DND-41 (cell line): ENCODE measurements at regions not wholly inside any gene's neighbourhood (a gene's known extent, or its start where the extent isn't known, plus 50 kb on each side); places are given as distances from the start of the nearest gene placed in this dataset.

Source experiments
- ATAC-seq: fragments of 200-7000 bp; cut with Tn5 transposase; 3 replicates; pipeline ENCODE4 v1.9.1; 2021; ENCODE audit warnings: low read depth; ENCODE audit not compliant: insufficient read depth
- DNase-seq: peaks from one replicate; pipeline ENCODE4 v3.0.0-alpha.2; 2020
- H2AFZ ChIP-seq: 2 replicates; pipeline ENCODE4 v1.6.0; 2012; ENCODE audit warnings: low read depth, low read length
- H3K27ac ChIP-seq: 2 replicates; pipeline ENCODE4 v1.5.1; 2012; ENCODE audit warnings: low read length, inconsistent platforms
- H3K27me3 ChIP-seq: fragments of 200-600 bp; sonication (generic); 2 replicates; pipeline ENCODE4 v1.6.0; 2012; ENCODE audit warnings: low read length, mild to moderate bottlenecking, inconsistent platforms; ENCODE audit not compliant: insufficient read depth, poor library complexity
- H3K36me3 ChIP-seq: 2 replicates; pipeline ENCODE4 v1.5.1; 2012; ENCODE audit warnings: low read length, inconsistent platforms; ENCODE audit not compliant: insufficient read depth
- H3K4me1 ChIP-seq: 2 replicates; pipeline ENCODE4 v1.5.1; 2012; ENCODE audit warnings: mild to moderate bottlenecking, low read length; ENCODE audit not compliant: insufficient read depth
- H3K4me2 ChIP-seq: 2 replicates; pipeline ENCODE4 v1.6.0; 2012; ENCODE audit warnings: mild to moderate bottlenecking, moderate library complexity, low read length, inconsistent platforms; ENCODE audit not compliant: insufficient read depth
- H3K4me3 ChIP-seq, 2 experiments: fragments of 200-600 bp in 1 of 2; shearing (Covaris generic) in 1 of 2; 2 replicates each; pipeline ENCODE4 v1.5.1; 2012 to 2016; ENCODE audit warnings: inconsistent platforms in 2 of 2, low read length in 2 of 2, mild to moderate bottlenecking in 2 of 2, low read depth in 1 of 2, moderate library complexity in 1 of 2
- H3K79me2 ChIP-seq: 2 replicates; pipeline ENCODE4 v1.6.0; 2012; ENCODE audit warnings: low read length, inconsistent platforms; ENCODE audit not compliant: insufficient read depth
- H3K9ac ChIP-seq: 2 replicates; pipeline ENCODE4 v1.6.0; 2012; ENCODE audit warnings: low read depth, mild to moderate bottlenecking, inconsistent platforms, low read length, moderate library complexity
- H3K9me3 ChIP-seq: 2 replicates; pipeline ENCODE4 v1.5.1; 2012; ENCODE audit warnings: low read length, moderate library complexity, mild to moderate bottlenecking, inconsistent platforms; ENCODE audit not compliant: insufficient read depth, severe bottlenecking
- H4K20me1 ChIP-seq: 2 replicates; pipeline ENCODE4 v1.6.0; 2012; ENCODE audit warnings: low read length; ENCODE audit not compliant: insufficient read depth
- EZH2 ChIP-seq: IDR thresholded peaks from 3 replicates; pipeline ENCODE4 v1.6.1; 2012; ENCODE audit warnings: borderline replicate concordance, low read depth, mild to moderate bottlenecking, moderate library complexity, low read length, inconsistent platforms; ENCODE audit not compliant: severe bottlenecking
- TF ChIP-seq, protein P1 (sequence below): IDR thresholded peaks from 2 replicates; pipeline ENCODE4 v1.5.1; 2012; ENCODE audit warnings: borderline replicate concordance, low read length, moderate library complexity, mild to moderate bottlenecking; ENCODE audit not compliant: poor library complexity, severe bottlenecking; ENCODE audit errors: extremely low read depth

DNA sequence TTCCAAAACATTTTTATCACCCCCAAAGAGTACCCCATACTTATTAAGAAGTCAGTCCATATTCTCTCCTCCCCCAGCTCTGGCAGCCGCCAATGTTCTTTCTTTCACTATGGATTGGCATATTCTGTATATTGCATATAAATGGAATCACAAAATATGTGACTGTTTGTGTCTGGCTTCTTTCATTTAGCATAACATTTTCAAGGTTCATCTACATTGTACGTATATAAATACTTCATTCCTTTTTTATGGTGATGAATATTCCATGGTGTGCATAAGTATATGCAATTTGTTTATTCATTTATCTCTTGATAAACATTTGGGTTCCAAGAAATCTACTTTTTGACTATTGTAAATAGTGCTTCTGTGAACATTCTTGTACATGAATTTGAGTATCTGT, 653.1 kb downstream of the XPNPEP1 start:
- no peaks in the 10 kb centered on the region for H3K27me3 ChIP-seq
- no peaks in the 10 kb centered on the region for H4K20me1 ChIP-seq
- H3K36me3 ChIP-seq: no peaks in the 10 kb centered on the region
- H3K9me3 ChIP-seq: no peaks in the 10 kb centered on the region
- H3K9ac ChIP-seq: no peak overlapping the region
- no peak overlapping the region for H3K4me3 ChIP-seq
- H3K4me1 ChIP-seq: no peaks in the 10 kb centered on the region
- no peak overlapping the region for H2AFZ ChIP-seq
- DNase-seq (no peak), ATAC-seq (no peak)
- H3K79me2 ChIP-seq: no peaks in the 10 kb centered on the region
- TF ChIP-seq, protein P1, sequence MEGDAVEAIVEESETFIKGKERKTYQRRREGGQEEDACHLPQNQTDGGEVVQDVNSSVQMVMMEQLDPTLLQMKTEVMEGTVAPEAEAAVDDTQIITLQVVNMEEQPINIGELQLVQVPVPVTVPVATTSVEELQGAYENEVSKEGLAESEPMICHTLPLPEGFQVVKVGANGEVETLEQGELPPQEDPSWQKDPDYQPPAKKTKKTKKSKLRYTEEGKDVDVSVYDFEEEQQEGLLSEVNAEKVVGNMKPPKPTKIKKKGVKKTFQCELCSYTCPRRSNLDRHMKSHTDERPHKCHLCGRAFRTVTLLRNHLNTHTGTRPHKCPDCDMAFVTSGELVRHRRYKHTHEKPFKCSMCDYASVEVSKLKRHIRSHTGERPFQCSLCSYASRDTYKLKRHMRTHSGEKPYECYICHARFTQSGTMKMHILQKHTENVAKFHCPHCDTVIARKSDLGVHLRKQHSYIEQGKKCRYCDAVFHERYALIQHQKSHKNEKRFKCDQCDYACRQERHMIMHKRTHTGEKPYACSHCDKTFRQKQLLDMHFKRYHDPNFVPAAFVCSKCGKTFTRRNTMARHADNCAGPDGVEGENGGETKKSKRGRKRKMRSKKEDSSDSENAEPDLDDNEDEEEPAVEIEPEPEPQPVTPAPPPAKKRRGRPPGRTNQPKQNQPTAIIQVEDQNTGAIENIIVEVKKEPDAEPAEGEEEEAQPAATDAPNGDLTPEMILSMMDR: no peak
- no peak for TF ChIP-seq EZH2
- no peak overlapping the region for H3K27ac ChIP-seq
- no peak overlapping the region for H3K4me2 ChIP-seq

DNA sequence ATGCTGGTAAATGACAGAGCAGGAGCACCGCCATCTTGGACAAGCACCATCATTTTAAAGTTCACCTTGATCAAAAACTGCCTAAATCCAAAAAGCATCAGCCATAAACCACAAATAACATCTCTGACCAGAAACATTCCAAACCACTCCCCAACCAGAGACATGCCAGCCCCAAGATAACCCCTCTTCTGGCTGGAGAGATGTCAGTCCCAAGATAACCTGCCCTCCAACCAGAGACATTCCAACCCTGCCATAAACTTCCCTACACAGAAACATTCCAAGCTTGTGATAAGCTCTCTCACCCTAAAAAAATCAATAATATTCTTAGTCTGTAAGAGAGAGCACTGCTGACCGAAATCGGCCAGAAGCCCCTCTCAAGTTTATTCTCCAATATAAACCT, 659.3 kb downstream of the XPNPEP1 start:
- Histone ChIP-seq H3K4me3 (no peak overlapping the region), H3K36me3 (no peaks in the 10 kb centered on the region), H3K27me3 (no peaks in the 10 kb centered on the region), H3K4me1 (no peaks in the 10 kb centered on the region), H3K9ac (no peak overlapping the region), H3K4me2 (no peak overlapping the region), H3K9me3 (no peaks in the 10 kb centered on the region), H2AFZ (no peak overlapping the region), H4K20me1 (no peaks in the 10 kb centered on the region), H3K79me2 (no peaks in the 10 kb centered on the region), H3K27ac (no peak overlapping the region)
- ATAC-seq: no peak
- TF ChIP-seq, protein P1: no peak
- DNase-seq: no peak

DNA sequence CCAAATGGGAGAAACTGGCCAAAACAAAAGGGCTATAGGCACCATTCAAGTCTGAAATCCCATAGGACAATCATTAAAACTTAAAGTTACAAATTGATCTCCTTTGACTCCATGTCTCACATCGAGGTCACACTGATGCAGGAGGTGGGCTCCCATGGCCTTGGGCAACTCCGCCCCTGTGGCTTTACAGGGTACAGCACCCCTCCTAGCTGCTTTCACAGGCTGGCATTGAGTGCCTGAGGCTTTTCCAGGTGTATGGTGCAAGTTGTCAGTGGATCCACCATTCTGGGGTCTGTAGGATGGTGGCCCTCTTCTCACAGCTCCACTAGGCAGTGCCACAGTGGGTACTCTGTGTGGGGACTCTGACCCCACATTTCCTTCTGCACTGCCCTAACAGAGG, 662.1 kb downstream of the XPNPEP1 start:
- Histone ChIP-seq H3K4me1 (no peaks in the 10 kb centered on the region), H3K9ac (no peak overlapping the region), H3K9me3 (no peaks in the 10 kb centered on the region), H4K20me1 (no peaks in the 10 kb centered on the region), H3K79me2 (no peaks in the 10 kb centered on the region), H3K4me2 (no peak overlapping the region), H3K27ac (no peak overlapping the region), H3K36me3 (no peaks in the 10 kb centered on the region), H3K4me3 (no peak overlapping the region), H2AFZ (no peak overlapping the region), H3K27me3 (no peaks in the 10 kb centered on the region)
- ATAC-seq: no peak
- no peak for TF ChIP-seq EZH2
- TF ChIP-seq, protein P1: no peak
- no peak for DNase-seq

DNA sequence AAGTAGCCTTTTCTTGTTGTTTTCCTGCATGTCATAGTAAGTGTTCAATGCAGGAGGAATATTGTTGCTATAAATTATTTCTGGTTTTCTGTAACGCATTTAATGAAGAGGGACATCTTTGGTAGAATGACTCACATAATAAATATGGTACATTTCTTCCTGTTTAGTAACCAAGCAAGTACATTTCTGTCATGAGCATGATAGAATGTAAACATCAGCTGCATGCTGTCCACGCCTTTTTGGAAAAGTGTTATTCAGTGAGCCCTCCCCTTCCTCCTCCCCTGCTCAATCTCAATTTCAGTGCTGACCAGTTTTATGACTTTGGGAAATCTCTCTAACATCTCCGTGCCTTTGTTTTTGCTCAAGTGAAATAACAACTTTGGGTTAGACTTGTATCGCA, 664.0 kb downstream of the XPNPEP1 start:
- Histone ChIP-seq H2AFZ (no peak overlapping the region), H3K36me3 (no peaks in the 10 kb centered on the region), H4K20me1 (no peaks in the 10 kb centered on the region), H3K4me3 (no peak overlapping the region), H3K27me3 (no peaks in the 10 kb centered on the region), H3K4me2 (no peak overlapping the region), H3K27ac (no peak overlapping the region), H3K9me3 (no peaks in the 10 kb centered on the region), H3K9ac (no peak overlapping the region), H3K4me1 (peaks cover 9% of the 10 kb centered on the region; the same call in 1 of the 2 replicates), H3K79me2 (no peaks in the 10 kb centered on the region)
- TF ChIP-seq EZH2: no peak
- TF ChIP-seq, protein P1: no peak
- DNase-seq (no peak), ATAC-seq (no peak)
